Stimulated activated CD8-positive, alpha-beta memory T cell treated with anti-CD3 and anti-CD28 coated beads, Interleukin-15, amount 100 ng/mL, for 48 hours (primary cell): ENCODE measurements at regions not wholly inside any gene's neighbourhood (a gene's known extent, or its start where the extent isn't known, plus 50 kb on each side); places are given as distances from the start of the nearest gene placed in this dataset.
"Not testable (repeated sequence)": the region's sequence is repeated elsewhere in the genome, so short reads cannot be mapped to it uniquely, and the experiment has no call there.

Source experiments
- DNase-seq, 2 donors: peaks; one replicate each; pipeline ENCODE4 v3.0.0-alpha.2; 2020; ENCODE audit warnings: low read depth in 2 of 2

GRCh38 chr4:141290771-141291170 is 70.1 kb downstream of the ZNF330 start:
- no peak for DNase-seq

GRCh38 chr4:141294306-141294705 is 73.6 kb downstream of the ZNF330 start:
- no peak for DNase-seq

- DNase-seq: no peak
Observed at GRCh38 chr4:141301216-141301615, 80.5 kb downstream of the ZNF330 start.

- no peak for DNase-seq
Observed at GRCh38 chr4:141302924-141303323, 82.2 kb downstream of the ZNF330 start.

- no peak for DNase-seq
Observed at GRCh38 chr4:141304346-141304745, 83.7 kb downstream of the ZNF330 start.

GRCh38 chr4:141306331-141306730 is 85.6 kb downstream of the ZNF330 start:
- DNase-seq: no peak

GRCh38 chr4:141307241-141307689 is 86.6 kb downstream of the ZNF330 start:
- peak; percentile 49 to 50 for DNase-seq

- no peak for DNase-seq
Observed at GRCh38 chr4:141309874-141310273, 89.2 kb downstream of the ZNF330 start.

- no peak for DNase-seq
Observed at GRCh38 chr4:141311246-141312204, 90.8 kb downstream of the ZNF330 start.

- DNase-seq: no peak
Observed at GRCh38 chr4:141314627-141315026, 93.9 kb downstream of the ZNF330 start.

- DNase-seq: no peak
Observed at GRCh38 chr4:141328560-141329173, 108.0 kb downstream of the ZNF330 start.

GRCh38 chr4:141329174-141329569 is 108.5 kb downstream of the ZNF330 start:
- no peak for DNase-seq

GRCh38 chr4:141330616-141331015 is 109.9 kb downstream of the ZNF330 start:
- DNase-seq: no peak

- no peak for DNase-seq
Observed at GRCh38 chr4:141331534-141332358, 111.1 kb downstream of the ZNF330 start.

GRCh38 chr4:141332359-141333181 is 111.9 kb downstream of the ZNF330 start:
- not testable (repeated sequence) for DNase-seq

GRCh38 chr4:141333456-141334230 is 112.9 kb downstream of the ZNF330 start:
- not testable (repeated sequence) for DNase-seq

- no peak for DNase-seq
Observed at GRCh38 chr4:141335166-141335565, 114.5 kb downstream of the ZNF330 start.

- DNase-seq: no peak
Observed at GRCh38 chr4:141338238-141338637, 117.5 kb downstream of the ZNF330 start.

GRCh38 chr4:141339391-141339790 is 118.7 kb downstream of the ZNF330 start:
- DNase-seq: no peak

- DNase-seq: no peak
Observed at GRCh38 chr4:141339966-141340365, 119.3 kb downstream of the ZNF330 start.
